B cell (primary cell): ENCODE measurements at regions not wholly inside any gene's neighbourhood (a gene's known extent, or its start where the extent isn't known, plus 50 kb on each side); places are given as distances from the start of the nearest gene placed in this dataset.

Experiments used
- ATAC-seq: fragments of 200-7000 bp; cut with Tn5 transposase; one replicate; pipeline ENCODE4 v1.10.0; 2021; ENCODE audit warnings: low read depth, mild to moderate bottlenecking, moderate number of reproducible peaks, moderate library complexity
- CTCF ChIA-PET: fragments of 350-600 bp; sonication (Branson Sonifier 250); formaldehyde crosslinking; loops from one replicate; lab custom pipeline; 2021; ENCODE audit warnings: antibody characterized with exemption, inconsistent platforms; lab: Charles Lee
- POLR2A ChIA-PET: fragments of 350-600 bp; sonication (Branson Sonifier 250); formaldehyde crosslinking; loops from one replicate; lab custom pipeline; 2021; ENCODE audit warnings: antibody characterized with exemption; lab: Charles Lee
- DNase-seq: peaks from one replicate; pipeline ENCODE4 v3.0.0; 2013
- H2AFZ ChIP-seq: 2 replicates; pipeline ENCODE4 v1.6.1; 2012; ENCODE audit warnings: mild to moderate bottlenecking, low read depth, low read length; ENCODE audit not compliant: insufficient read depth, poor library complexity, severe bottlenecking
- H3K27ac ChIP-seq, 2 donors: 1 replicate in 1 of 2; 2 replicates in 1 of 2; pipeline ENCODE4 v1.5.1; 2012 to 2013; ENCODE audit warnings: low read length in 2 of 2, mild to moderate bottlenecking in 2 of 2, moderate library complexity in 1 of 2
- H3K27me3 ChIP-seq, 4 experiments: fragments of 200-600 bp in 1 of 4; sonication (generic) in 1 of 4; replicated peaks in 1 of 4; 1 replicate in 2 of 4; 2 replicates in 2 of 4; pipeline versions ENCODE4 v1.6.1 to v1.7.0; 2013 to 2016; ENCODE audit warnings: low read length in 3 of 4, mild to moderate bottlenecking in 2 of 4, mixed read lengths in 1 of 4, moderate library complexity in 1 of 4; ENCODE audit not compliant: insufficient read depth in 4 of 4, control insufficient read depth in 3 of 4; ENCODE audit errors: control extremely low read depth in 1 of 4
- H3K36me3 ChIP-seq, 2 experiments: replicated peaks in 1 of 2; 1 replicate in 1 of 2; 2 replicates in 1 of 2; pipeline versions ENCODE4 v1.6.1 to v1.7.1; 2013; ENCODE audit warnings: low read length in 1 of 2; ENCODE audit not compliant: insufficient read depth in 2 of 2, control insufficient read depth in 1 of 2; ENCODE audit errors: control extremely low read depth in 1 of 2, extremely low read depth in 1 of 2
- H3K4me1 ChIP-seq, 2 donors: fragments of 200-600 bp in 1 of 2; sonication (generic) in 1 of 2; 1 replicate in 1 of 2; 2 replicates in 1 of 2; pipeline versions ENCODE4 v1.5.1 to v1.6.1; 2013 to 2017; ENCODE audit warnings: low read length in 2 of 2; ENCODE audit not compliant: control insufficient read depth in 2 of 2, insufficient read depth in 2 of 2
- H3K4me2 ChIP-seq: replicated peaks from 2 replicates; pipeline ENCODE3; 2012; ENCODE audit warnings: mild to moderate bottlenecking, low read depth, low read length; ENCODE audit not compliant: poor library complexity, severe bottlenecking
- H3K4me3 ChIP-seq, 5 experiments: fragments of 200-600 bp in 1 of 5; sonication (generic) in 1 of 5; 1 replicate in 3 of 5; 2 replicates in 2 of 5; pipeline versions ENCODE4 v1.5.1 to v1.7.0; 2011 to 2016; ENCODE audit warnings: low read length in 4 of 5, mild to moderate bottlenecking in 4 of 5, low read depth in 2 of 5, control low read depth in 1 of 5, moderate library complexity in 1 of 5; ENCODE audit not compliant: insufficient read depth in 1 of 5; ENCODE audit errors: control extremely low read depth in 1 of 5, extremely low read depth in 1 of 5
- H3K79me2 ChIP-seq: fragments of 200-600 bp; sonication (generic); one replicate; pipeline ENCODE4 v1.6.0; 2016; ENCODE audit warnings: low read length; ENCODE audit not compliant: control insufficient read depth, insufficient read depth
- H3K9ac ChIP-seq: fragments of 200-600 bp; sonication (generic); 2 replicates; pipeline ENCODE4 v1.6.1; 2017; ENCODE audit warnings: mild to moderate bottlenecking, low read length, moderate library complexity
- H3K9me3 ChIP-seq, 3 donors: one replicate each; pipeline versions ENCODE4 v1.6.1 to v1.7.1; 2013; ENCODE audit warnings: low read length in 2 of 3; ENCODE audit not compliant: control insufficient read depth in 2 of 3, insufficient read depth in 1 of 3; ENCODE audit errors: control extremely low read depth in 1 of 3
- H4K20me1 ChIP-seq: 2 replicates; pipeline ENCODE4 v1.6.0; 2012; ENCODE audit warnings: mild to moderate bottlenecking, low read length; ENCODE audit not compliant: insufficient read depth, control insufficient read depth, poor library complexity, severe bottlenecking
- H3K27ac Mint-ChIP-seq: one replicate; pipeline ENCODE4 v1.8.0; 2021; ENCODE audit warnings: mixed read lengths
- H3K27me3 Mint-ChIP-seq: one replicate; pipeline ENCODE4 v1.8.0; 2021; ENCODE audit warnings: mixed read lengths
- H3K4me1 Mint-ChIP-seq: one replicate; pipeline ENCODE4 v1.8.0; 2021; ENCODE audit warnings: mixed read lengths
- H3K4me3 Mint-ChIP-seq: one replicate; pipeline ENCODE4 v1.8.0; 2021; ENCODE audit warnings: mixed read lengths
- H3K9me3 Mint-ChIP-seq: one replicate; pipeline ENCODE4 v1.8.0; 2022; ENCODE audit warnings: mixed read lengths; ENCODE audit not compliant: insufficient read depth
- EZH2 ChIP-seq: IDR thresholded peaks from 2 replicates; pipeline ENCODE4 v1.6.1; 2012; ENCODE audit warnings: borderline replicate concordance, low read depth, mild to moderate bottlenecking, moderate library complexity, low read length; ENCODE audit not compliant: insufficient read depth, poor library complexity, severe bottlenecking
- WGBS: methylation state at CpG from one replicate; pipeline ENCODE4 v1.1.5; 2013; ENCODE audit warnings: missing lambda C conversion rate; ENCODE audit not compliant: insufficient coverage; 5-methylcytosine and 5-hydroxymethylcytosine counted together
- intact Hi-C: fragments of 100-400 bp; cut with micrococcal nuclease; formaldehyde crosslinking; loops from one replicate; pipeline ENCODE4 v1.10.0; 2022
- TF ChIP-seq, protein P1 (sequence below): fragments of 200-600 bp; IDR thresholded peaks from one replicate; pipeline ENCODE4 v1.8.0; 2022; ENCODE audit warnings: antibody characterized with exemption, mild to moderate bottlenecking

DNA sequence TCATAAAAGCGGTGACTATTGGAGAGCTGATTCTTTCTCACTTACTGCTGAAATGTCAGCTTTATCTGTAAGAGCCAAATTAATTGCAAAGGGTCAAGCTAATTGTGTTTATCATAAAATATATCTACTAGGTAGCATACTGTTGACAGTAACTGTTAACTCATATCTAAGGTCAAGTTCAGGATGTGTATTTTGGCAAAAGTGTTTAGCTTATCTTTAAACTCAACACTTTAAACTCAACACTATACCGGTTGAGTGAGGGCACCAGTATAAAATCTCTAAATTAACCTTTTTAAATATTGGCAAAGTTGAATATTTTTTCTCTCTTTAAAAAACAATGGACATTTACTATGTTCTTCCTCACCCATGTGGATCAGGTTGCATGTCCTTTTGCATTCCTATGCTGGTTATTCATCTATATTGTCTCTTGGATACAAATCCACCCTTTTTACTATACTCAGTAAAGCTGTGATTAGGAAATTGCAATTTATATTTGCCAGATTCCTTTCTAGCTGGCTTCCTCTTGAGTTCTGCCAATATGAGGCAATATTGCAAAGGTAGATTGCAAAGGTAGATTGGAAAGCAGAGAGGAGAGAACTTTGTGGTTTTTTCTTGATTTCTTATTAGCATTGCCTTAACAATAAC, 344.6 kb upstream of the DCBLD2 start:
- Histone ChIP-seq H3K4me2 (no peak overlapping the region), H3K27me3 (no peaks in the 10 kb centered on the region), H3K36me3 (no peaks in the 10 kb centered on the region), H3K27ac (no peak overlapping the region), H3K4me3 (no peak overlapping the region), H3K79me2 (no peaks in the 10 kb centered on the region), H4K20me1 (no peaks in the 10 kb centered on the region), H2AFZ (no peak overlapping the region), H3K4me1 (no peaks in the 10 kb centered on the region), H3K9ac (no peak overlapping the region), H3K9me3 (no peaks in the 10 kb centered on the region)
- intact Hi-C loops: no loop called here
- Mint-ChIP-seq H3K9me3 (no peaks in the 10 kb centered on the region), H3K27me3 (no peaks in the 10 kb centered on the region), H3K27ac (no peak overlapping the region), H3K4me1 (no peaks in the 10 kb centered on the region), H3K4me3 (no peak overlapping the region)
- DNase-seq: no peak
- CTCF ChIA-PET: no interaction called here
- ATAC-seq: no peak
- WGBS: no CpG with 5 or more reads among the region's 2 CpGs
- TF ChIP-seq EZH2: no peak
- TF ChIP-seq, protein P1, sequence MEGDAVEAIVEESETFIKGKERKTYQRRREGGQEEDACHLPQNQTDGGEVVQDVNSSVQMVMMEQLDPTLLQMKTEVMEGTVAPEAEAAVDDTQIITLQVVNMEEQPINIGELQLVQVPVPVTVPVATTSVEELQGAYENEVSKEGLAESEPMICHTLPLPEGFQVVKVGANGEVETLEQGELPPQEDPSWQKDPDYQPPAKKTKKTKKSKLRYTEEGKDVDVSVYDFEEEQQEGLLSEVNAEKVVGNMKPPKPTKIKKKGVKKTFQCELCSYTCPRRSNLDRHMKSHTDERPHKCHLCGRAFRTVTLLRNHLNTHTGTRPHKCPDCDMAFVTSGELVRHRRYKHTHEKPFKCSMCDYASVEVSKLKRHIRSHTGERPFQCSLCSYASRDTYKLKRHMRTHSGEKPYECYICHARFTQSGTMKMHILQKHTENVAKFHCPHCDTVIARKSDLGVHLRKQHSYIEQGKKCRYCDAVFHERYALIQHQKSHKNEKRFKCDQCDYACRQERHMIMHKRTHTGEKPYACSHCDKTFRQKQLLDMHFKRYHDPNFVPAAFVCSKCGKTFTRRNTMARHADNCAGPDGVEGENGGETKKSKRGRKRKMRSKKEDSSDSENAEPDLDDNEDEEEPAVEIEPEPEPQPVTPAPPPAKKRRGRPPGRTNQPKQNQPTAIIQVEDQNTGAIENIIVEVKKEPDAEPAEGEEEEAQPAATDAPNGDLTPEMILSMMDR: no peak
- POLR2A ChIA-PET: no interaction called here

GRCh38 chr3:99242271-99242670, 340.8 kb upstream of the DCBLD2 start:
- no peak for DNase-seq
- Mint-ChIP-seq H3K4me1 (no peaks in the 10 kb centered on the region), H3K9me3 (no peaks in the 10 kb centered on the region), H3K27ac (no peak overlapping the region), H3K4me3 (no peak overlapping the region), H3K27me3 (no peaks in the 10 kb centered on the region)
- no peaks in the 10 kb centered on the region for H3K9me3 ChIP-seq
- intact Hi-C loops: no loop called here
- H3K27me3 ChIP-seq: no peaks in the 10 kb centered on the region
- no peak overlapping the region for H3K9ac ChIP-seq
- TF ChIP-seq, protein P1: no peak
- no peak for TF ChIP-seq EZH2
- no peaks in the 10 kb centered on the region for H3K36me3 ChIP-seq
- no peak overlapping the region for H2AFZ ChIP-seq
- no peaks in the 10 kb centered on the region for H4K20me1 ChIP-seq
- no peak for ATAC-seq
- CTCF ChIA-PET: no interaction called here
- H3K79me2 ChIP-seq: no peaks in the 10 kb centered on the region
- H3K4me2 ChIP-seq: no peak overlapping the region
- H3K4me1 ChIP-seq: no peaks in the 10 kb centered on the region
- POLR2A ChIA-PET: no interaction called here
- WGBS: 80% methylated on average over 1 of the region's 2 CpGs
- H3K27ac ChIP-seq: no peak overlapping the region
- no peak overlapping the region for H3K4me3 ChIP-seq
